ENCODE measurements at regions not wholly inside any gene's neighbourhood (a gene's known extent, or its start where the extent isn't known, plus 50 kb on each side); places are given as distances from the start of the nearest gene placed in this dataset.

DNA sequence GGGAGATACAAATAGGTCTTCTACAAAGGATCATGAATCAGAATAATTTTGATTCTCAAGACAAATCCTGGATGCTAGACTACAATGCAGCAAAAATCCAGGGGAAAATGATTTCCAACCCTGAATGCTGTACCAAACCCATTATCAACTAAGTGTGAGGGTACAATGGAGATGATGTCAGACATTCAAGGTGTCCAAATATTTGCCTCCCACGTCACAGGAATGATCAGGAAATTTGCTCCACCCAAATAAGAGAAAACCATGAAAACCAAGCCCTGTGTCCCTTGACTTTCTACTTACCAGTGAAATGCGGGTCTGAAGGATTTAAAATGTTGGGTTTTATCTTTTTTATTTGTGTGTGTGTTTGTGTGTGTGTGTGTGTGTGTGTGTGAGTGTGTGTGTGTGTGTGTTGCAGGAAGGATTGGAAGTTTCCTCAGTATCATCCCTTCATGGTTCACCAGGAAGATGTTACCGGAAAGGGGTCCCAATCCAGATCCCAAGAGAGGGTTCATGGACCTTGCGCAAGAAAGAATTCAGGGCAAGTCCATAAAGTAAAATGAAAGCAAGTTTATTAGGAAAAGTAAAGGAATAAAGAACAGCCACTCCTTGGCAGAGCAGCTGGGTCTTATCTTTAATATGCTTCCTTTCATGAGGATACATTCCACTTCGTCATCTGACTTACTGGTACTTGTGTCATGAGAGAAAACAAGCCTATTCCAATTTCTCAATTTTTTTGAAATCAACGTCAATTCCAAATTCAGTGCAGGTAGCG, 61.1 kb upstream of the ID2 start:
- Mint-ChIP-seq H3K9me3 (no peaks in the 10 kb centered on the region), H3K27me3 (ENCODE audit: insufficient read depth) (peaks cover 42% of the 10 kb centered on the region), H3K4me1 (ENCODE audit: low read depth) (no peaks in the 10 kb centered on the region), H3K27ac (no peak overlapping the region), H3K4me3 (no peak overlapping the region), H3K36me3 (ENCODE audit: low read depth) (no peaks in the 10 kb centered on the region)
- no peak for DNase-seq
- TF ChIP-seq, protein P1, sequence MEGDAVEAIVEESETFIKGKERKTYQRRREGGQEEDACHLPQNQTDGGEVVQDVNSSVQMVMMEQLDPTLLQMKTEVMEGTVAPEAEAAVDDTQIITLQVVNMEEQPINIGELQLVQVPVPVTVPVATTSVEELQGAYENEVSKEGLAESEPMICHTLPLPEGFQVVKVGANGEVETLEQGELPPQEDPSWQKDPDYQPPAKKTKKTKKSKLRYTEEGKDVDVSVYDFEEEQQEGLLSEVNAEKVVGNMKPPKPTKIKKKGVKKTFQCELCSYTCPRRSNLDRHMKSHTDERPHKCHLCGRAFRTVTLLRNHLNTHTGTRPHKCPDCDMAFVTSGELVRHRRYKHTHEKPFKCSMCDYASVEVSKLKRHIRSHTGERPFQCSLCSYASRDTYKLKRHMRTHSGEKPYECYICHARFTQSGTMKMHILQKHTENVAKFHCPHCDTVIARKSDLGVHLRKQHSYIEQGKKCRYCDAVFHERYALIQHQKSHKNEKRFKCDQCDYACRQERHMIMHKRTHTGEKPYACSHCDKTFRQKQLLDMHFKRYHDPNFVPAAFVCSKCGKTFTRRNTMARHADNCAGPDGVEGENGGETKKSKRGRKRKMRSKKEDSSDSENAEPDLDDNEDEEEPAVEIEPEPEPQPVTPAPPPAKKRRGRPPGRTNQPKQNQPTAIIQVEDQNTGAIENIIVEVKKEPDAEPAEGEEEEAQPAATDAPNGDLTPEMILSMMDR (IDR thresholded peaks at IDR 0.05): no peak

DNA sequence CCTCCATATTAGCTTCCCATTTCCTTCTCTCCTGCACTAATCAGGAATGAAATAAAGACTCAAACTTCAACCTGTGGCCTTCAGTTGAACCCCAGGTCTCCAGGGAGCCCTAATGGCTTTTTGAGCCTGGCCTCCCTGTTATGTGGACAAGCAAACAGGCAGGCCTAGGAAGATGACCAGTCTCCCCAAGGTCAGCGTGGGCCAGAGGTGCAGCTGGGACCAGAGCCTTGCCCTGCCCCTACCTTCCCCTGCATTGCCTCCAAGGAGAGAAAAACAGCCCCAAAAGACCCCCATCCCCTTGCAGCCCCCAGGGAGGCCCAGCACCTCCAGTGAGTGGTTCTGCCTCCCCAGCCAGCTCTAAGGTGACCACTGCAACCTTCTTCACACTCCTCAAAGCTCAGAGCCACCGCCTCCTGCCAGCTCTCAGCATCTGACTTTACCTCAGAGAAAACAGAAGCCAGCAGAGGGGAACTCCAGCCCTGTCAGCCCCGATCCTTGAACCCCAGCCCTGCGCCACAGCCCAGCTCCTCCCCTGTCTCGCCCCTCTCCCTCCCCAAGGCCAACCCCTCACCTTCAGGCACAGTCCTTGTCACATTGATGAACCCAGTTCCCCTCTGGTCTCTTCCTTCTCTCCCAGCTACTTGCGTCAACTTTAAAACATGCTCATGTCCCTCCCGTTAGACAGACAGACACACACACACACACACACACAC, 59.5 kb upstream of the ID2 start:
- TF ChIP-seq, protein P1 (IDR thresholded peaks at IDR 0.05): no peak
- Mint-ChIP-seq H3K9me3 (no peaks in the 10 kb centered on the region), H3K27ac (no peak overlapping the region)

DNA sequence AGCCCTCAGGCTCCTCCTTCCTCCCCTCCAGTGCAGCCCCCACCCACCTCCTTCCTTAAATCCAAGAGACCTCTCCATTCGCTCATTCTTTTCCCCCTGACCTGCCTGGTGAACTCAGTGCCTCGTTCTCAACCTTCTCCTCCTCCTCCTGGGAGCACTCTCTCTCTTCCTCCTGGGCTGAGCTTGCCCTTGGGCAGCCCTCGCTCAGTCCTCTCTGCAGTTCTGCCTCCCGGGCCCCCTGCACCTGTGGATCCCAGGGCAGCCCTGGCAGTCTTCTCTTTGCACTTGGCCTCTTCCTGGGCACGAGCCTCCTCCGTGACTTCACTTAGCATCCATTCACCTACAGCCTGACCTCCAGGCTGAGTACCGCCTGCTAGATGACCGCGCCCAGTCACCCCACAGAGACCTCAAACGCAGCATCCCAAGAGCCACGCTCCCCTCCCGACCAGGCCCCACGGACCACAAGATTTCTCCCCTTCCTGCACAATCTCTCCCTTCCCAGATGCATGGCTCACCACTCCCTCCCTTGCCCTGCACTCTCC, 58.9 kb upstream of the ID2 start:
- H3K27ac Mint-ChIP-seq: no peak overlapping the region
- TF ChIP-seq, protein P1 (IDR thresholded peaks at IDR 0.05): no peak
- no peak overlapping the region for H3K4me3 Mint-ChIP-seq
- H3K36me3 Mint-ChIP-seq (ENCODE audit: low read depth): no peaks in the 10 kb centered on the region
- H3K9me3 Mint-ChIP-seq: no peaks in the 10 kb centered on the region
- DNase-seq: no peak
- H3K27me3 Mint-ChIP-seq (ENCODE audit: insufficient read depth): peaks cover 30% of the 10 kb centered on the region
- H3K4me1 Mint-ChIP-seq (ENCODE audit: low read depth): no peaks in the 10 kb centered on the region

More for the DNA sequence above, 59.5 kb upstream of the ID2 start:
- no peaks in the 10 kb centered on the region for H3K36me3 Mint-ChIP-seq (ENCODE audit: low read depth)
- no peak for DNase-seq
- peaks cover 34% of the 10 kb centered on the region for H3K27me3 Mint-ChIP-seq (ENCODE audit: insufficient read depth)
- H3K4me1 Mint-ChIP-seq (ENCODE audit: low read depth): no peaks in the 10 kb centered on the region
- H3K4me3 Mint-ChIP-seq: no peak overlapping the region

DNA sequence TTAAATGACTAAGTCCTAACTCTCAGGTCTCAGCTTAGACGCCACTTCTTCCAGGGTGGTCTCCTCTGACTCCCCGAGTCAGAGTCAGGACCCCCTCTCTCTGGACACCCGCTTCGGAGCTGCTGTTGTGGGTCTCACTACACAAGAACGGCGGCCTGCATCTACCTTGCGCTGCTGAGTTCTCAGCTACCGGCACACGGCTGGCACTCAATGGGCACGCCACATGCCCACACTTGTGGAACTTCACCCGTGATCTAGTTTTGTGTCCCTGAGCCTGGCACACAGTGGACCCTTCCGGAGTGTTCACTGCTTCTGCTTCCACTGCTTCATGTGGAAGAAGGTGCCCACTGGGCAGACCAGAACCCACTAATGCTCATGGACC, 58.3 kb upstream of the ID2 start:
- no peaks in the 10 kb centered on the region for H3K4me1 Mint-ChIP-seq (ENCODE audit: low read depth)
- H3K27me3 Mint-ChIP-seq (ENCODE audit: insufficient read depth): peaks cover 24% of the 10 kb centered on the region
- TF ChIP-seq, protein P1 (IDR thresholded peaks at IDR 0.05): no peak
- no peaks in the 10 kb centered on the region for H3K9me3 Mint-ChIP-seq
- no peak overlapping the region for H3K27ac Mint-ChIP-seq
- no peak overlapping the region for H3K4me3 Mint-ChIP-seq
- no peaks in the 10 kb centered on the region for H3K36me3 Mint-ChIP-seq (ENCODE audit: low read depth)
- no peak for DNase-seq

DNA sequence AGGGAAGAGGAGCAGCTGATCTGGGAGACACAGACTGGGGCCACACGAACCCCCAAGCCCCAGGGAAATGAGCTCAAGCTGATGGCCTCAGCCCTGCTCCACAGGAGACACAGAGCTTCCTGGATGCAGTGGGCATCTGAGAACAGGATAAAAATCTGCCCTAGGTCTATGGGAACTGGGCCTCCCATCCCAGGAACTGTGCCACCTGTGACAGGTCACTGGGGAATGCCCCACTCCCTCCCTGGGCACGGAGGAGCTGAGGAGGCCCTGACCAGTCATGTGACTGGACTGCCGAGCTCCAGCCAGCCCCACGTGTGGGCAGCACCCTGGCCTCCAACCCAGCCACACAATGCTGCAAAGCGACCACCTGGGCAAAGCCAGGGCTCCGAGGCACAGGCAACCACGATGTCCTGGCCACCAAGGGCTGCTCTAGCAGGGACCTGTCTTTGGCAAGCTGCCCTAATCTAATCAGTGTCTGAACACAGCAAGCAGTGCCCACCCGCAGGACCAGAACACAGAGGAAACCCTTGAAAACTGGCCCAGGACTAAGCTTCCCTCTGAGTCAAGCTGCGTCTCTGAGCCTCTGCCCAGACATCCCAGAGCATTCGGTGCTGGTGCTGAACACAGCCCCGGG, 57.8 kb upstream of the ID2 start:
- DNase-seq: no peak
- Mint-ChIP-seq H3K27ac (no peak overlapping the region), H3K4me3 (no peak overlapping the region), H3K27me3 (ENCODE audit: insufficient read depth) (peaks cover 21% of the 10 kb centered on the region), H3K36me3 (ENCODE audit: low read depth) (no peaks in the 10 kb centered on the region), H3K4me1 (ENCODE audit: low read depth) (no peaks in the 10 kb centered on the region), H3K9me3 (no peaks in the 10 kb centered on the region)
- TF ChIP-seq, protein P1 (IDR thresholded peaks at IDR 0.05): no peak

Data from HFFc6 (cell line).